ENCODE measurements at regions not wholly inside any gene's neighbourhood (a gene's known extent, or its start where the extent isn't known, plus 50 kb on each side); places are given as distances from the start of the nearest gene placed in this dataset.
A peak's percentile ranks its signal among the peaks of the same experiment; 100 is the strongest.

GRCh38 chr10:113230011-113230610 lies 280.1 kb downstream of the TCF7L2 start:
- Mint-ChIP-seq H3K4me3 (no peak overlapping the region), H3K36me3 (no peaks in the 10 kb centered on the region), H3K27me3 (peaks cover 8 to 10% of the 10 kb centered on the region in 2 donors), H3K27ac (no peak overlapping the region), H3K9me3 (no peaks in the 10 kb centered on the region), H3K4me1 (peaks cover 13 to 28% (median 26%) of the 10 kb centered on the region in 3 donors)
- DNase-seq, result no peak
- Histone ChIP-seq H3K36me3 (ENCODE audit: insufficient read depth, low read length) (no peaks in the 10 kb centered on the region), H3K4me1 (ENCODE audit: insufficient read depth, low read length) (no peaks in the 10 kb centered on the region), H3K27ac (ENCODE audit: low read depth, low read length) (no peak overlapping the region), H3K9me3 (ENCODE audit: low read length) (no peaks in the 10 kb centered on the region), H3K4me3 (ENCODE audit: low read length) (no peak overlapping the region), H3K27me3 (ENCODE audit: insufficient read depth, low read length, poor library complexity, severe bottlenecking) (no peaks in the 10 kb centered on the region)
- CTCF ChIA-PET, result interaction anchor here (1.9 kb wide), 1 partner anchor 14 kb away, joined by 6 read pairs; no protein-coding TSS in a partner anchor
- POLR2A ChIA-PET, result no interaction called here

GRCh38 chr10:113232928-113233511 lies 283.0 kb downstream of the TCF7L2 start:
- H3K4me3 Mint-ChIP-seq, result peak overlapping the region in 3 of 7 donors; percentile 37 to 55 (median 38)
- Histone ChIP-seq H3K4me3 (ENCODE audit: low read length) (no peak overlapping the region), H3K36me3 (ENCODE audit: insufficient read depth, low read length) (no peaks in the 10 kb centered on the region), H3K9me3 (ENCODE audit: low read length) (no peaks in the 10 kb centered on the region), H3K4me1 (ENCODE audit: insufficient read depth, low read length) (no peaks in the 10 kb centered on the region), H3K27ac (ENCODE audit: low read depth, low read length) (no peak overlapping the region), H3K27me3 (ENCODE audit: insufficient read depth, low read length, poor library complexity, severe bottlenecking) (no peaks in the 10 kb centered on the region)
- H3K27ac Mint-ChIP-seq, result peak overlapping the region in 2 of 8 donors; percentile 17 to 33
- H3K36me3 Mint-ChIP-seq, result no peaks in the 10 kb centered on the region
- peaks cover 0 to 17% of the 10 kb centered on the region in 2 donors for H3K27me3 Mint-ChIP-seq
- DNase-seq, result no peak
- peaks cover 0 to 3% (median 0%) of the 10 kb centered on the region in 5 donors for H3K9me3 Mint-ChIP-seq
- H3K4me1 Mint-ChIP-seq, result peaks cover 2 to 7% (median 6%) of the 10 kb centered on the region in 3 donors
- ChIA-PET CTCF (no interaction called here), POLR2A (no interaction called here)

- no peak overlapping the region for H3K4me3 Mint-ChIP-seq
- Histone ChIP-seq H3K4me3 (ENCODE audit: low read length) (no peak overlapping the region), H3K27ac (ENCODE audit: low read depth, low read length) (no peak overlapping the region), H3K27me3 (ENCODE audit: insufficient read depth, low read length, poor library complexity, severe bottlenecking) (no peaks in the 10 kb centered on the region), H3K9me3 (ENCODE audit: low read length) (no peaks in the 10 kb centered on the region), H3K4me1 (ENCODE audit: insufficient read depth, low read length) (no peaks in the 10 kb centered on the region), H3K36me3 (ENCODE audit: insufficient read depth, low read length) (no peaks in the 10 kb centered on the region)
- no peak for DNase-seq
- H3K36me3 Mint-ChIP-seq, result no peaks in the 10 kb centered on the region
- peaks cover 0 to 3% (median 0%) of the 10 kb centered on the region in 5 donors for H3K9me3 Mint-ChIP-seq
- ChIA-PET CTCF (no interaction called here), POLR2A (no interaction called here)
- H3K27me3 Mint-ChIP-seq, result peaks cover 0 to 20% of the 10 kb centered on the region in 2 donors
- peaks cover 2 to 7% (median 6%) of the 10 kb centered on the region in 3 donors for H3K4me1 Mint-ChIP-seq
- H3K27ac Mint-ChIP-seq, result no peak overlapping the region
These were observed 284.4 kb downstream of the TCF7L2 start for GRCh38 chr10:113234481-113234880.

GRCh38 chr10:113235508-113235907 lies 285.5 kb downstream of the TCF7L2 start:
- H3K4me1 Mint-ChIP-seq, result peaks cover 2 to 7% (median 6%) of the 10 kb centered on the region in 3 donors
- no peak overlapping the region for H3K4me3 Mint-ChIP-seq
- no peak overlapping the region for H3K27ac ChIP-seq (ENCODE audit: low read depth, low read length)
- H3K27me3 Mint-ChIP-seq, result peaks cover 3 to 21% of the 10 kb centered on the region in 2 donors
- CTCF ChIA-PET, result no interaction called here
- DNase-seq, result no peak
- H3K36me3 ChIP-seq (ENCODE audit: insufficient read depth, low read length), result no peaks in the 10 kb centered on the region
- peak overlapping the region in 1 of 8 donors; percentile 64 for H3K27ac Mint-ChIP-seq
- no peaks in the 10 kb centered on the region for H3K4me1 ChIP-seq (ENCODE audit: insufficient read depth, low read length)
- no peaks in the 10 kb centered on the region for H3K27me3 ChIP-seq (ENCODE audit: insufficient read depth, low read length, poor library complexity, severe bottlenecking)
- POLR2A ChIA-PET, result no interaction called here
- H3K9me3 Mint-ChIP-seq, result peaks cover 0 to 3% (median 0%) of the 10 kb centered on the region in 5 donors
- H3K36me3 Mint-ChIP-seq, result no peaks in the 10 kb centered on the region
- no peaks in the 10 kb centered on the region for H3K9me3 ChIP-seq (ENCODE audit: low read length)
- no peak overlapping the region for H3K4me3 ChIP-seq (ENCODE audit: low read length)

- POLR2A ChIA-PET, result no interaction called here
- no peaks in the 10 kb centered on the region for H3K9me3 ChIP-seq (ENCODE audit: low read length)
- H3K27me3 ChIP-seq (ENCODE audit: insufficient read depth, low read length, poor library complexity, severe bottlenecking), result no peaks in the 10 kb centered on the region
- H3K4me1 ChIP-seq (ENCODE audit: insufficient read depth, low read length), result no peaks in the 10 kb centered on the region
- H3K4me3 ChIP-seq (ENCODE audit: low read length), result no peak overlapping the region
- no peak overlapping the region for H3K27ac ChIP-seq (ENCODE audit: low read depth, low read length)
- Mint-ChIP-seq H3K27ac (no peak overlapping the region), H3K27me3 (peaks cover 3 to 30% of the 10 kb centered on the region in 2 donors), H3K4me1 (peaks cover 2 to 7% (median 6%) of the 10 kb centered on the region in 3 donors), H3K4me3 (no peak overlapping the region), H3K36me3 (no peaks in the 10 kb centered on the region), H3K9me3 (peaks cover 0 to 3% (median 0%) of the 10 kb centered on the region in 5 donors)
- no peak for DNase-seq
- no peaks in the 10 kb centered on the region for H3K36me3 ChIP-seq (ENCODE audit: insufficient read depth, low read length)
- CTCF ChIA-PET, result no interaction called here
These were observed 287.0 kb downstream of the TCF7L2 start for GRCh38 chr10:113236998-113237397.

GRCh38 chr10:113239566-113240350 lies 289.7 kb downstream of the TCF7L2 start:
- CTCF ChIA-PET, result no interaction called here
- peaks cover 0 to 3% (median 0%) of the 10 kb centered on the region in 5 donors for H3K9me3 Mint-ChIP-seq

GRCh38 chr10:113240736-113241135 lies 290.7 kb downstream of the TCF7L2 start:
- no peaks in the 10 kb centered on the region for H3K27me3 ChIP-seq (ENCODE audit: insufficient read depth, low read length, poor library complexity, severe bottlenecking)
- no peaks in the 10 kb centered on the region for H3K36me3 ChIP-seq (ENCODE audit: insufficient read depth, low read length)
- H3K4me3 Mint-ChIP-seq, result no peak overlapping the region
- no peaks in the 10 kb centered on the region for H3K36me3 Mint-ChIP-seq
- POLR2A ChIA-PET, result no interaction called here
- H3K4me1 Mint-ChIP-seq, result no peaks in the 10 kb centered on the region
- no peak for DNase-seq
- no peaks in the 10 kb centered on the region for H3K4me1 ChIP-seq (ENCODE audit: insufficient read depth, low read length)
- no peak overlapping the region for H3K4me3 ChIP-seq (ENCODE audit: low read length)
- no peaks in the 10 kb centered on the region for H3K9me3 Mint-ChIP-seq
- no peaks in the 10 kb centered on the region for H3K9me3 ChIP-seq (ENCODE audit: low read length)
- H3K27ac ChIP-seq (ENCODE audit: low read depth, low read length), result no peak overlapping the region
- peaks cover 4 to 47% of the 10 kb centered on the region in 2 donors for H3K27me3 Mint-ChIP-seq
- no peak overlapping the region for H3K27ac Mint-ChIP-seq
- CTCF ChIA-PET, result no interaction called here

More at GRCh38 chr10:113239566-113240350, 289.7 kb downstream of the TCF7L2 start:
- no peaks in the 10 kb centered on the region for H3K36me3 ChIP-seq (ENCODE audit: insufficient read depth, low read length)
- H3K4me3 ChIP-seq (ENCODE audit: low read length), result no peak overlapping the region
- Mint-ChIP-seq H3K27ac (no peak overlapping the region), H3K4me3 (no peak overlapping the region), H3K27me3 (peaks cover 3 to 47% of the 10 kb centered on the region in 2 donors), H3K36me3 (no peaks in the 10 kb centered on the region), H3K4me1 (no peaks in the 10 kb centered on the region)
- no peak overlapping the region for H3K27ac ChIP-seq (ENCODE audit: low read depth, low read length)
- no peaks in the 10 kb centered on the region for H3K27me3 ChIP-seq (ENCODE audit: insufficient read depth, low read length, poor library complexity, severe bottlenecking)
- no peak for DNase-seq
- POLR2A ChIA-PET, result no interaction called here
- H3K4me1 ChIP-seq (ENCODE audit: insufficient read depth, low read length), result no peaks in the 10 kb centered on the region
- no peaks in the 10 kb centered on the region for H3K9me3 ChIP-seq (ENCODE audit: low read length)
